NCI-H1417 (cell line): ENCODE measurements at regions not wholly inside any gene's neighbourhood (a gene's known extent, or its start where the extent isn't known, plus 50 kb on each side); places are given as distances from the start of the nearest gene placed in this dataset.

Experiments used
- DNase-seq, 3 experiments: peaks; one replicate each; lab custom pipeline; 2025; lab: John Stamatoyannopoulos, UW

GRCh38 chr15:57823325-57823882 is 116.9 kb downstream of the POLR2M start:
- no peak for DNase-seq

- DNase-seq, result no peak
Measured at GRCh38 chr15:57824186-57824585, 117.7 kb downstream of the POLR2M start.

- DNase-seq, result no peak
Measured at GRCh38 chr15:57827021-57827420, 120.5 kb downstream of the POLR2M start.

GRCh38 chr15:57827971-57828370 is 121.5 kb downstream of the POLR2M start:
- no peak for DNase-seq

- no peak for DNase-seq
Measured at GRCh38 chr15:57832183-57832582, 125.7 kb downstream of the POLR2M start.

- no peak for DNase-seq
Measured at GRCh38 chr15:57835119-57835518, 128.6 kb downstream of the POLR2M start.

GRCh38 chr15:57849317-57849716 is 142.8 kb downstream of the POLR2M start:
- no peak for DNase-seq

GRCh38 chr15:57854531-57854930 is 148.0 kb downstream of the POLR2M start:
- no peak for DNase-seq

GRCh38 chr15:57857871-57858270 is 151.4 kb downstream of the POLR2M start:
- no peak for DNase-seq

GRCh38 chr15:57859130-57859685 is 152.7 kb downstream of the POLR2M start:
- no peak for DNase-seq

- peak; percentile 50 to 87 (median 53) for DNase-seq
Measured at GRCh38 chr15:57861034-57861638, 154.6 kb downstream of the POLR2M start.

- DNase-seq, result no peak
Measured at GRCh38 chr15:57861815-57862586, 155.5 kb downstream of the POLR2M start.

GRCh38 chr15:57862761-57863160 is 156.2 kb downstream of the POLR2M start:
- no peak for DNase-seq

GRCh38 chr15:57865294-57865693 is 158.8 kb downstream of the POLR2M start:
- peak in 1 of 3 experiments; percentile 19 for DNase-seq

- peak; percentile 63 to 85 (median 65) for DNase-seq
Measured at GRCh38 chr15:57866149-57866736, 159.7 kb downstream of the POLR2M start.

- no peak for DNase-seq
Measured at GRCh38 chr15:57867970-57868798, 161.7 kb downstream of the POLR2M start.

GRCh38 chr15:57870667-57871066 is 164.2 kb downstream of the POLR2M start:
- no peak for DNase-seq

GRCh38 chr15:57872281-57873030 is 165.9 kb downstream of the POLR2M start:
- no peak for DNase-seq

- no peak for DNase-seq
Measured at GRCh38 chr15:57873564-57874209, 167.2 kb downstream of the POLR2M start.

GRCh38 chr15:57875347-57875746 is 168.8 kb downstream of the POLR2M start:
- no peak for DNase-seq
